Memory B cell (primary cell): ENCODE measurements at regions not wholly inside any gene's neighbourhood (a gene's known extent, or its start where the extent isn't known, plus 50 kb on each side); places are given as distances from the start of the nearest gene placed in this dataset.

Experiments
- ATAC-seq: fragments of 150-1000 bp; cut with Tn5 transposase; 2 replicates; pipeline ENCODE4 v1.10.0; 2021; ENCODE audit warnings: low read depth, mild to moderate bottlenecking, moderate library complexity
- DNase-seq, 2 donors: peaks; one replicate each; pipeline ENCODE4 v3.0.0; 2022; ENCODE audit warnings: low spot score in 2 of 2
- H3K27ac Mint-ChIP-seq: one replicate; pipeline ENCODE4 v1.8.0; 2022; ENCODE audit warnings: mild to moderate bottlenecking, moderate library complexity, mixed read lengths
- H3K27me3 Mint-ChIP-seq: one replicate; pipeline ENCODE4 v1.8.0; 2022; ENCODE audit warnings: mixed read lengths
- H3K36me3 Mint-ChIP-seq: one replicate; pipeline ENCODE4 v1.8.0; 2022; ENCODE audit warnings: mild to moderate bottlenecking, mixed read lengths
- H3K4me1 Mint-ChIP-seq: one replicate; pipeline ENCODE4 v1.8.0; 2022; ENCODE audit warnings: mixed read lengths
- H3K4me3 Mint-ChIP-seq: one replicate; pipeline ENCODE4 v1.8.0; 2022; ENCODE audit warnings: mild to moderate bottlenecking, moderate library complexity, mixed read lengths
- H3K9me3 Mint-ChIP-seq: one replicate; pipeline ENCODE4 v1.8.0; 2022; ENCODE audit warnings: mixed read lengths

DNA sequence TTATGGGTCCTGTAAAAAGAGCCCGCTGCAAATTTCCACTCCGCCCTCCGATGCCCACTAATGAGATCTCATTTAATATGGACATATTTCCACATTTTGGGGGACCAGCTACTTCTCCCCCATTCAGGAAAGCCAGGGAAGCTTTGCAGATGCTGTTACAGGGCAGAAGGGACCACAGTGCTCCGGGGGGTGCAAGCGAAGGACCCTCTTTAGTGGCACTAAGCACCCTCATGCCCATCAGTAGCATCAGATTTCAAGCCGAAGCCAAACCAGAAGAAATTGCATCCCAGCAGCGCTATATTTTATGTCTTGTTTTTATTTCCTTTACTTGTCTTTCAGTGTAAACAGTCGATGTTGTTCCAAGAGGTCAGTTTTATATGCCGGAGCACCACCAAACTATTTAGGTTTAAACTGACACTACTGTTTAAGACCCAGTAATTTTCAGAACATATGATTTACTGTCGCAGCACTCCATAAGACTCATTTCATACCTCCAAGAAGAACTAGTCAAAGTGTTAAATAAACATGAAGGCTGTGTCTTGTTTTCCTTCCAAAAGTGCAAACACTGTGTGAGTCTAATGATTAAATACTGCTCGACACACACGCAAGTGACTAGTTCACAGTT, 122.2 kb upstream of the MGMT start:
- no peak for DNase-seq
- Mint-ChIP-seq H3K4me3 (no peak overlapping the region), H3K36me3 (no peaks in the 10 kb centered on the region), H3K27ac (no peak overlapping the region), H3K4me1 (no peaks in the 10 kb centered on the region), H3K9me3 (no peaks in the 10 kb centered on the region), H3K27me3 (peaks cover 2% of the 10 kb centered on the region)
- no peak for ATAC-seq

DNA sequence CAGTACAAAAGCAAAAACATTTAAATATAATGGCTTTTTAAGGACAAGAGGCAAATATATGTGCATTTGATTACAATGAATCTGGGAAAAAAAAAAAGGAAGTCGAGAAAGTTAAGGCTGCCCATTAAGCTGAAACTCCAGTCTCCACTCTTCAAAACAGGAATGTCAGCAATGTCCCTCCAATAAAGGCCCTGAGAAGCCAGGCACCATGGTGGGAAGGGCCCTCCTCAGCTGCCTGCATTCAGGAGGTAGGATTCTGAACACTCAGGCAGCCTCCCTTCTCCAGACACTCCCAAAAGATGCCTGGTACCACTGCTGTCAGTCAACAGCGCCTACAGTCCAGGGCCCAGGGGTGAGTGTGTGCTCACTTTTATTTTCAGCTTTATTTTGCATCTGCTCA, 121.3 kb upstream of the MGMT start:
- no peak overlapping the region for H3K4me3 Mint-ChIP-seq
- no peaks in the 10 kb centered on the region for H3K9me3 Mint-ChIP-seq
- no peaks in the 10 kb centered on the region for H3K36me3 Mint-ChIP-seq
- no peak for DNase-seq
- no peak overlapping the region for H3K27ac Mint-ChIP-seq
- H3K4me1 Mint-ChIP-seq = no peaks in the 10 kb centered on the region
- peaks cover 2% of the 10 kb centered on the region for H3K27me3 Mint-ChIP-seq
- ATAC-seq = no peak

DNA sequence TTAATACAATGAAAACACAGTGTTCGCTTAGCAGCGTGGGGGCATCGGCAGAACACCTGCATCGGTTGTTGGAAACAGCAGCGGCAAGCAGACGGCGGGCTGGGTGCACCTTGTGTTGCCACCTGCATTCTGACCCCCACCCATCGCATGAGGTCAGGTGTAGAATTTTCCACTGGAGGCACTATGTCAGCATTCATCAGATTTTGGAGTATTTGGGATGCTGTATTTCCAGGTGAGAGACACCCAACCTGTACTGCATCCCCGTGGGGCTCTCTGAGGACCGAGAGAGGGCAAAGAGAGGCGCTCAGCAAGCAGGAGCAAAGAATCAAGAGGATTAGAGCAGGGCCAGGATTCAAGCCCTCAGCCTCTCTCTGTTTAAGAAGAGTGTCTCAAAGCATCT, 116.4 kb upstream of the MGMT start:
- Mint-ChIP-seq H3K36me3 (no peaks in the 10 kb centered on the region), H3K4me1 (no peaks in the 10 kb centered on the region), H3K9me3 (peaks cover 3% of the 10 kb centered on the region), H3K4me3 (no peak overlapping the region), H3K27ac (no peak overlapping the region), H3K27me3 (no peaks in the 10 kb centered on the region)
- ATAC-seq = no peak
- no peak for DNase-seq

DNA sequence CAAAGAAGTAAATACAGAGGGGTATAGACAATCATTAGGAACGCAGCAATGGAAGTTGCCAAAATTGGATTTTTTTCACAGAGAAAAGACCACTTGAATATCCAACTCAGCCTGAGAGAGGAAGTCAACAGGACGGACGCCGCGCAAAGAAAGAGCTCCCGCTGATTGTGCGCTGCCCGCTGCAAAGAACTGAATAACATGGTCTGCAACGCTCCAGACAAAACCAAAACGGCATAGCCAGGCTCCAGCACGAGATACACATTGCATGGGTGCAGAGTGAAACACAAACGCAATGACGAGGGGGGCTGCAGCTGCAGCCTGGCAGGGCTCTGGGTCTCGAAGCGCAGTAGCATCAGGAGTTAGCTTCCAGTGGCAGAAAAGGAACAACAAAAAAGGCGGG, 113.9 kb upstream of the MGMT start:
- Mint-ChIP-seq H3K4me1 (no peaks in the 10 kb centered on the region), H3K27ac (no peak overlapping the region), H3K4me3 (no peak overlapping the region), H3K27me3 (peaks cover 2% of the 10 kb centered on the region), H3K36me3 (no peaks in the 10 kb centered on the region), H3K9me3 (peaks cover 8% of the 10 kb centered on the region)
- ATAC-seq = no peak
- DNase-seq = no peak

DNA sequence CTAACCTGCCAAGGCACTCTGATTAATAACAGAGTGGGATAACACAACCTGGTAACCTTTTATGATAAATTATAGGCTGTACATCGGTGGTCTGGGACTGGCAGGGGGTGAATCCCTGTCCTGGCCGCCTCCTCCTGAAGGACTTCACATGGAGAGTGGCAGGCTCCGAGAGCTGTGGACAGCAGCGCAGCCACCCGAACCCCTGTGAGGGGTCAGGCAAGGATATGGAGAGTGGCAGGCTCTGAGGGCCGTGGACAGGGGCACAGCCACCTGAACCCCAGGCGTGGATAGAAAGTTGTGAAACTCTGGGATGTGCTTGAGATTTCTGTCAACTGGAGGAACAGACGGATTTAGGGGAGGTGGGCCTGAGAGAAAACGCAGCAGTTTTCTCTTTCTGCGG, 107.0 kb upstream of the MGMT start:
- H3K27ac Mint-ChIP-seq = no peak overlapping the region
- H3K4me3 Mint-ChIP-seq = no peak overlapping the region
- peaks cover 7% of the 10 kb centered on the region for H3K27me3 Mint-ChIP-seq
- H3K9me3 Mint-ChIP-seq = peaks cover 5% of the 10 kb centered on the region
- no peak for DNase-seq
- no peak for ATAC-seq
- no peaks in the 10 kb centered on the region for H3K36me3 Mint-ChIP-seq
- no peaks in the 10 kb centered on the region for H3K4me1 Mint-ChIP-seq

DNA sequence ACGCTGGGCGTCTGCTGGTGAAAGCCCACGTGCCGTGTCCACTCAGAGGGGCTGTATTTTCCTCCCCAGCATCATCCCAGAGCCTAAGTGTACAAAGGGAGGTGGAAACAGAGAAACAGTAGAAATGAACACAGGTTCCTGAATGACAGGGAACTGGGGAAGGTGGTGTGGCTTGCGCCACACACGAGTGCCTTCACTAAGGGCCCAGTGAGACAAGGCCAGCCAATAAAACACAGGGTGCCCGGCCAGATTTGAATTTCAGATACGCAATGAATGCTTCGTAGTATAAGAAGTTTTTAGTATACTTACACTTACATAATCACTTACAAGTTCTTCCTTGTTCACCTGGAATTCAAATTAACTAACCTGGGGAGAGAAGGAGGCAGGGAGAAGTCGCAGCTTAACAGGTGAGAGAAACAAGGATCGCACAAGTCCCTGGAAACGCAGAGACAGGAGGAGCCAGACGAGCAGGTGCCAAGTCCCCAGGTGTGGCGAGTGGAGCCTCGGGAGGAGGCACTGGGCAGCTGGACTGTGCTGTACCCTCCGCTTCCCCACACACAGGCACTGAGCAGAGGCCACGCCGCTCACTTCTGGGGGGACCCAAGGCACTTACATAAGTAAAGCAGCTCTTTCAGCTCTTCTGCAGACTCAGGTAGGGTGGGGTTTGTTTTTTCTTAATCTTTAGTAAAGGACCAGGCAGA, 105.2 kb upstream of the MGMT start:
- Mint-ChIP-seq H3K4me3 (no peak overlapping the region), H3K4me1 (no peaks in the 10 kb centered on the region), H3K27me3 (peaks cover 7% of the 10 kb centered on the region), H3K9me3 (peaks cover 2% of the 10 kb centered on the region), H3K36me3 (no peaks in the 10 kb centered on the region), H3K27ac (no peak overlapping the region)
- no peak for ATAC-seq
- DNase-seq = no peak

DNA sequence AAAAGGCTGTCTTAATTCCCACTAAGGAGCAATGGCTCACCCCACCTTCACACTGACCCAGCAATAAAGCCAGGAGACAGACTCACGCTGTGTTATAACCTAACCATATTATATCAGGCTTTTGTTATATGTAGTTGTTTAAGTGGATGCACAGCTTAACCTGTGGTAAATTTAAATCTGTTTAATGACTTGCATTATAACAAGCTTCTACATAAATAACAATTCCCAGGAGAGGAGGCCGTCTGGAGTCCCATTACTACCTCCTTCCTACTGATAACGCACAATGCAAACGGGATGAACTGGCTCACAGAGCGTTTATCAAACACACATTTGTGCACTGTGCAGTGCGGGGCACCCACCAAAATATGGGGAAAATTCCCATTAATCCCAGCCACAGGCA, 102.1 kb upstream of the MGMT start:
- H3K4me1 Mint-ChIP-seq = no peaks in the 10 kb centered on the region
- H3K36me3 Mint-ChIP-seq = no peaks in the 10 kb centered on the region
- DNase-seq (no peak), ATAC-seq (no peak)
- H3K9me3 Mint-ChIP-seq = no peaks in the 10 kb centered on the region
- H3K27ac Mint-ChIP-seq = no peak overlapping the region
- peaks cover 8% of the 10 kb centered on the region for H3K27me3 Mint-ChIP-seq
- H3K4me3 Mint-ChIP-seq = no peak overlapping the region

DNA sequence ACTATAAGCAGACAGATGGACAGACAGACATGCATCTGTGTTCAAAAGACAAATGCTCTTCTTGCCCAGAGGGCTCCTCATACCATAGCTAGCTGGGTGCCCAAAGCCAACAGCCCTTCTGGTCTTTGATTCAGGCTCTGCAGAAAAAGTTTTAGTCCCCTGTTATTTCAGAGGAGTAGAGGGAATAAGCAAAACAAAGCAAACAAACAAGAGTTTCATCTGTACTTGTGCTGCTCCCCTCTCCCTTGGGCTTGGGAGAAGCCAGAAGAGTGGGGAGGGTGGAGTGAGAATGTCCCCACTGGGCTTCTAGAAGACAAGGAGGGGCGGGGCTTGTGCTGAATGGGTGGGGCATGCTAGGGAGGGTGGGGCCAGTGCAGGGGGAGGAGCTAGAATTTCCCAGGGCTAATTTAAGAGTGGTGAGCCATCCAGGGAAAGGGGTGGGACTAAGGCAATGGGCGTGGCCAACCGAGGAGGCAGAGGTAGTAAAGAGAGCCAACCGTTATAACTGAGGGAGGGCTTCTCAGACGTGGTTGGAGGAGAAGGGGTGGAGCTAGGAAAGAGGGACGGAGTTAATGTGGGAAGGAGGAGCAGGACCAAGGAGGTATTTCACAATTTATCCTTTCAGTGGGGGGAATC, 101.2 kb upstream of the MGMT start:
- Mint-ChIP-seq H3K4me1 (no peaks in the 10 kb centered on the region), H3K4me3 (no peak overlapping the region)

DNA sequence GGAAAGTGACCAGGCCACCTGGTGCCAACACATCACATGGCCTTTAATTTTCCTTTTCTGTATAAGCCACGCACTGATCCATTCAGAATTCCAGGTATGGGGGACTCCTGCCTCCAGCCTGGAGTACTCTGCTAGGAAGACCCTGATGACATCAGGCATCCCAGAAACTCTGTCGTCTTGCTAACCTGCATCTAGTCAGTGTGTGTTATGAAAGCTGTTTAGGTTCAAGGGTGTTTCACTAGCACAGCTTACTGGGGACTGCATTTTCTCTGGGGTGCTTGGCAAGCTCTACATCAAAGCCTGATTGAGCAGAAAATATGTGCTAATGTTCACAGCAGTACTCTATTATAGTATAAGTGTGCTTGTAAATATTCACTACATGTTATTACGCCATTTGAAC, 100.6 kb upstream of the MGMT start:
- no peak overlapping the region for H3K27ac Mint-ChIP-seq
- H3K4me3 Mint-ChIP-seq = no peak overlapping the region
- H3K36me3 Mint-ChIP-seq = no peaks in the 10 kb centered on the region
- no peaks in the 10 kb centered on the region for H3K4me1 Mint-ChIP-seq
- ATAC-seq (no peak), DNase-seq (no peak)
- peaks cover 8% of the 10 kb centered on the region for H3K27me3 Mint-ChIP-seq
- H3K9me3 Mint-ChIP-seq = no peaks in the 10 kb centered on the region

More for the DNA sequence above, 101.2 kb upstream of the MGMT start:
- Mint-ChIP-seq H3K9me3 (no peaks in the 10 kb centered on the region), H3K27me3 (peaks cover 8% of the 10 kb centered on the region), H3K27ac (no peak overlapping the region), H3K36me3 (no peaks in the 10 kb centered on the region)
- ATAC-seq (no peak), DNase-seq (no peak)

DNA sequence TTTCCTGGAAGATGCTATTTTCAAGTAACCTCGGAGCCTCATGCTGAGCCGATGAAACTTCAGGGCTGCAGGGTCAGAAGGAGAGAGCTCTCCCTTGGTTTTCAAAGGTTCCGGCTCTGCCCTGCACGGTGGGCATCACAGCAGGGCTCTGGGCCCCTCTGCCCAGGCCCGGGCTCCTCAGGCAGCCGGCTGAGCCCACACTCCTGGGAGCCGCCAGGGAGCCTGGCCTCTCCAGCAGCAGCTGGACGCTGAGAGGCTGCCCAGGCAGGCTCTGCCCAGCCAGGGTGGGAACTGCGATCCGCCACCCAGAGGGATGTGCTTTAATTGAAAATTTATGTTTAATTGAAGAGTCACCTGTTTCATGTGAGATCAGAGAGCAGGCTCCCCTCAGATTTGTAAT, 97.5 kb upstream of the MGMT start:
- H3K36me3 Mint-ChIP-seq = no peaks in the 10 kb centered on the region
- peaks cover 8% of the 10 kb centered on the region for H3K27me3 Mint-ChIP-seq
- DNase-seq = no peak
- ATAC-seq = no peak
- no peaks in the 10 kb centered on the region for H3K4me1 Mint-ChIP-seq
- H3K27ac Mint-ChIP-seq = no peak overlapping the region
- H3K9me3 Mint-ChIP-seq = no peaks in the 10 kb centered on the region
- H3K4me3 Mint-ChIP-seq = no peak overlapping the region

DNA sequence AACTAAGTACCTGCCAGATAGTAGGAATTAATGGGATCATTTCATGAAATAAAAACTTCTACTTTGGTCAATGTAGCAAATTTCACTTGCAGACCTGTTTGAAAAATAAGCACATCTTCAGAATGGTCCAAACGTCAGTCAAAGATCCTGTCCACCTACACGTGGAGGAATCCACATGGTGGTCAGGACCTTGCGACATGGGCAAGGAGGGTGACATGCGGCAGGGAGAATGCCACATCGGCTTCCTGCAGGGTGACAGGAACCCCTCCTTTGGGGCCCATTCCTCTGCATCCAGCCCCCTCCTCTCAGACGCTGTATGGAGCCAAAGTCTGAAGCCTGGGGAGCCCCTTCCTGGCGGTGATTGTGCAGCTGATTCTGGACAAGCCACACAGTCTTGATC, 95.5 kb upstream of the MGMT start:
- H3K27me3 Mint-ChIP-seq = peaks cover 8% of the 10 kb centered on the region
- DNase-seq (no peak), ATAC-seq (no peak)
- no peaks in the 10 kb centered on the region for H3K4me1 Mint-ChIP-seq
- no peak overlapping the region for H3K27ac Mint-ChIP-seq
- H3K4me3 Mint-ChIP-seq = no peak overlapping the region
- H3K9me3 Mint-ChIP-seq = no peaks in the 10 kb centered on the region
- H3K36me3 Mint-ChIP-seq = no peaks in the 10 kb centered on the region

DNA sequence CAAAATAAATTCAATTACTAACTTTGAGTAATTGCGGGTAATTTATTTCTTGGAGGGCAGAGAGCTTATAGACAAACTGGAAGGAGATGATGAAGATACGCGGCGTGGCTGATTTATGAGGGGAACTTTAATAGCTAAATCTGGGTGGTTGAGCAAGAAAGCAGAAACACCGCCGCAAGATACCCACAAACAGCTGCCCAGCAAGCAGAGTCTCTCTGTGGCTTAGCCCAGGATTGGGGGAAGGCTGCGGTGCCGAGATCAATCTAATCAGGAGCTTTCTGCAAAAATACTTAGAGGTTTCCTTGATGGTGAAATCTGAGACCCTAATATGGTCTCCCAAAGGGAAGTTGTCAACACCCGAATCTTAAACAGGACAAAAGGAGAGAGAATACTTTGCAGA, 94.9 kb upstream of the MGMT start:
- Mint-ChIP-seq H3K27ac (no peak overlapping the region), H3K4me3 (no peak overlapping the region), H3K36me3 (no peaks in the 10 kb centered on the region), H3K9me3 (no peaks in the 10 kb centered on the region), H3K27me3 (peaks cover 8% of the 10 kb centered on the region), H3K4me1 (no peaks in the 10 kb centered on the region)
- DNase-seq (no peak), ATAC-seq (no peak)

DNA sequence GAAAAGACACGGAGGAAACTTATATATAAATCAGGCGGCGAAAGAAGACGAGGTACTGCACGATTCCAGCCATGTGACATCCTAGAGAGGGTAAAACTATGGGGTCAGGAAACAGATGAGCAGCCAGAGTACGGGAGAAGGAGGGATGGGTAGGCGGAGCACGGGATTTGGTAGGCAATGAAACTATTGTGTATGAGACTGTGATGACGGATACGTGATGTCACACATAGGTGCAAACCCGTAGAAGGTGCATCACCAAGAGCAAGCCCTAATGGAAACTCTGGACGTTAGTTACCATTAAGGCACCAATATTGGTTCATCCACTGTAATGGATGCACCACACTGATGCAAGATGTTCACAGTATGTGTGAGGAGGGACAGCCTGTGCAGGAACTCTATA, 93.8 kb upstream of the MGMT start:
- Mint-ChIP-seq H3K4me3 (no peak overlapping the region), H3K36me3 (no peaks in the 10 kb centered on the region), H3K9me3 (no peaks in the 10 kb centered on the region), H3K27me3 (peaks cover 8% of the 10 kb centered on the region), H3K4me1 (no peaks in the 10 kb centered on the region), H3K27ac (no peak overlapping the region)
- DNase-seq (no peak), ATAC-seq (no peak)

DNA sequence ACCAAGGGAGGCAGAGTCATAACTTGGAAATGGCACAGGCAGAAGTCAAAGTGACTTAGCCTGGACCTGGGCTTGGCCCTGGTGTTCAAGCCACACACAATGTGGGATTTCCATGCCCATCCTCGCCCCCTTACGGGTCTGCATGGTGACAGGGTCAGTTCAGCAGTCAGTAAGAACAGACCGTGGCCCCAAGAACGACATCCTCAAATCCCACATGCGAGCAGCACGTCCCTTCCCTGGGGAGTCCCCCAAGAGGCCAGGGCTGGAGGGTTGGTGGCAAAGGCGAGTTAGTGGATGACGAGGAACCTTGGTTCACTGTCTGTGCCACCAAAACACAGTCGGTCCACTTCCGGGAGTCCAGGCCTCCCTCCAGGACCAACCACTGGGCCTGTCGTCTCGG, 93.3 kb upstream of the MGMT start:
- Mint-ChIP-seq H3K4me1 (no peaks in the 10 kb centered on the region), H3K36me3 (peaks cover 3% of the 10 kb centered on the region), H3K9me3 (no peaks in the 10 kb centered on the region), H3K27me3 (peaks cover 12% of the 10 kb centered on the region), H3K27ac (no peak overlapping the region), H3K4me3 (no peak overlapping the region)
- no peak for ATAC-seq
- no peak for DNase-seq

DNA sequence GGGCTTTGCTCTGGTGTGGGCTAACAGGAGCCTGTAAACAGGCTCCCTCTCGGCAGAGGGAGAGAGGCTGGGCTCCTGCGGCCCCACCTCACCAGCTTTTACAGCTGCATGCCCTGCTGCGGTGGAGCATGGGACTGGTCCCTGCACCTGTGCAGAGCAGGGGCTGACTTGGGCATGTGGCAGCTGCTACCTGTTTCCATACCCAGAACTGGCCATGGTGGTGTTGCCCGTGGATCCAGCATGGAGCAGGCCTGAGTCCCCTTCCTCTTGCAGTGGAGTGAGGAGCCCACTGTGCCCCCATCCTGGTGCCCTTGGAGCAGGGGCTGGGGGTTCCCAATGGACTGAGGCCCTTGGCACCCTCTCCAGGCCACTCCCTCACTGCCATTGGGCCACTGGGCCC, 91.9 kb upstream of the MGMT start:
- Mint-ChIP-seq H3K4me3 (no peak overlapping the region), H3K9me3 (no peaks in the 10 kb centered on the region)

More for the DNA sequence above, 91.9 kb upstream of the MGMT start:
- no peak for ATAC-seq
- H3K36me3 Mint-ChIP-seq = peaks cover 3% of the 10 kb centered on the region
- H3K27ac Mint-ChIP-seq = no peak overlapping the region
- DNase-seq = no peak
- no peaks in the 10 kb centered on the region for H3K4me1 Mint-ChIP-seq
- peaks cover 10% of the 10 kb centered on the region for H3K27me3 Mint-ChIP-seq
